AG04450 (cell line): ENCODE measurements at regions not wholly inside any gene's neighbourhood (a gene's known extent, or its start where the extent isn't known, plus 50 kb on each side); places are given as distances from the start of the nearest gene placed in this dataset.

Experiments used
- CTCF ChIA-PET: fragments of 300-600, 350-600 bp; formaldehyde crosslinking; extraction: SDS; loops from one replicate; lab custom pipeline; 2022; ENCODE audit warnings: antibody characterized with exemption, inconsistent platforms; lab: Charles Lee
- POLR2A ChIA-PET: fragments of 350-600 bp; formaldehyde crosslinking; extraction: SDS; loops from one replicate; lab custom pipeline; 2021; ENCODE audit warnings: antibody characterized with exemption, inconsistent platforms; lab: Yijun Ruan, JAX
- DNase-seq: peaks from one replicate; pipeline ENCODE4 v3.0.0-alpha.2; 2011; ENCODE audit warnings: low read depth, low spot score
- H3K27ac ChIP-seq: one replicate; pipeline ENCODE4 v1.5.1; 2012; ENCODE audit warnings: low read depth, low read length, control low read depth
- H3K27me3 ChIP-seq: one replicate; pipeline ENCODE4 v1.6.0; 2012; ENCODE audit warnings: low read length; ENCODE audit not compliant: control insufficient read depth, insufficient read depth
- H3K4me3 ChIP-seq: 2 replicates; pipeline ENCODE4 v1.5.1; 2011; ENCODE audit warnings: mild to moderate bottlenecking, low read depth, low read length, control low read depth
- H3K9me3 ChIP-seq: 2 replicates; pipeline ENCODE4 v1.5.1; 2012; ENCODE audit warnings: low read length; ENCODE audit not compliant: control insufficient read depth, insufficient read depth
- TF ChIP-seq, protein P1 (sequence below): IDR thresholded peaks from 2 replicates; pipeline ENCODE4 v1.5.1; 2011; ENCODE audit warnings: low read depth, low read length, control low read depth, inconsistent platforms

DNA sequence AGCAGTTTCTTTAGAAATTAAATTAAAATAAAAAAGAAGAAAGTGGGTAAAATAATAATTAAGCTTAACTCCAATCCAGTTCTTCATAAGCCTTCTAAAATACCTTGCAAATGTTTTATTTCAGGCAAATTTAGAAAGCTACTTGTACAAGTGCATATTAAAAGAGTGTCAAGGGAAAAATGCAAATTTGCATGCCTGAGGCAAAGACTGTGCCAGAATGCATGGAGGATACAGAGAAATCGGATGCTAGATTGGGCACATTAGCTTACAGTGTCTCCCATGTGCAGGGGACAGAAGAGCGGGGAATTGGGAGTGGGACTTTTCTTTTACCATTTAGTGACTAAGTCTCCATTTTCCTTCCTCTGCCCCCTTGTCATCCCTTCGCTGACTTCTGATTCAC, 173.0 kb upstream of the NWD2 start:
- H3K27me3 ChIP-seq = no peaks in the 10 kb centered on the region
- H3K9me3 ChIP-seq = peaks cover 4% of the 10 kb centered on the region; the same call in 1 of the 2 replicates
- TF ChIP-seq, protein P1, sequence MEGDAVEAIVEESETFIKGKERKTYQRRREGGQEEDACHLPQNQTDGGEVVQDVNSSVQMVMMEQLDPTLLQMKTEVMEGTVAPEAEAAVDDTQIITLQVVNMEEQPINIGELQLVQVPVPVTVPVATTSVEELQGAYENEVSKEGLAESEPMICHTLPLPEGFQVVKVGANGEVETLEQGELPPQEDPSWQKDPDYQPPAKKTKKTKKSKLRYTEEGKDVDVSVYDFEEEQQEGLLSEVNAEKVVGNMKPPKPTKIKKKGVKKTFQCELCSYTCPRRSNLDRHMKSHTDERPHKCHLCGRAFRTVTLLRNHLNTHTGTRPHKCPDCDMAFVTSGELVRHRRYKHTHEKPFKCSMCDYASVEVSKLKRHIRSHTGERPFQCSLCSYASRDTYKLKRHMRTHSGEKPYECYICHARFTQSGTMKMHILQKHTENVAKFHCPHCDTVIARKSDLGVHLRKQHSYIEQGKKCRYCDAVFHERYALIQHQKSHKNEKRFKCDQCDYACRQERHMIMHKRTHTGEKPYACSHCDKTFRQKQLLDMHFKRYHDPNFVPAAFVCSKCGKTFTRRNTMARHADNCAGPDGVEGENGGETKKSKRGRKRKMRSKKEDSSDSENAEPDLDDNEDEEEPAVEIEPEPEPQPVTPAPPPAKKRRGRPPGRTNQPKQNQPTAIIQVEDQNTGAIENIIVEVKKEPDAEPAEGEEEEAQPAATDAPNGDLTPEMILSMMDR = no peak
- ChIA-PET POLR2A (no interaction called here), CTCF (no interaction called here)
- H3K27ac ChIP-seq = no peak overlapping the region
- no peak for DNase-seq
- no peak overlapping the region for H3K4me3 ChIP-seq

DNA sequence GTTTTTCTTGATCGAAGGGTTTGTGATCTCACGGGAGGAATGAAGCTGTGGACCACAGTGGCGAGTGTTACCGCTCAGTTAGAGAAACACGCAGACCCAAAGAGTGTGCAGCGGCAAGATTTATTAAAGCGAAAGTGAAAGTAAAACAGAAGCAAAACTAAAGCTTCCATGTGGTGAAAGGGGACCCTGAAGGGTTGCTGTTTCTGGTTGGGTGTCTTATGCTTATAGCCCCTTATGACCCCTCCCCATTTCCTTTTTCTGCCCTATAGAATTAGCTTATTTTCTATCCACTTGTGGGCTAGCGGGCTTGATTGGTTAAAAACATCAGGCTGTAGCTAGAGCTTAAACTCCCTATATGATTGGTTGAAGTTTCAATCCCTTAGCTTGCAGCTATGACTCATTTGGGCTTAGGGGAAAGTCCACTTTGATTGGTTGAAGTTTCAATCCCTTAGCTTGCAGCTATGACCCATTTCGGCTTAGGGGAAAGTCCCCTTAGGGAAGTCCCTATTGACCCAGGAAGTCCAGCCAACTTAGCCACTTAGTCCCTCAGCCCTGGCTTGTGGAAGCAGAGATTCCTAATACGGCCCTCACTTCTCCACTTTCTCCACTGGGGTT, 171.2 kb upstream of the NWD2 start:
- TF ChIP-seq, protein P1 = no peak
- no peaks in the 10 kb centered on the region for H3K27me3 ChIP-seq
- H3K4me3 ChIP-seq = no peak overlapping the region
- H3K27ac ChIP-seq = no peak overlapping the region
- DNase-seq = no peak
- ChIA-PET CTCF (no interaction called here), POLR2A (no interaction called here)
- peaks cover 4% of the 10 kb centered on the region; the same call in 1 of the 2 replicates for H3K9me3 ChIP-seq

DNA sequence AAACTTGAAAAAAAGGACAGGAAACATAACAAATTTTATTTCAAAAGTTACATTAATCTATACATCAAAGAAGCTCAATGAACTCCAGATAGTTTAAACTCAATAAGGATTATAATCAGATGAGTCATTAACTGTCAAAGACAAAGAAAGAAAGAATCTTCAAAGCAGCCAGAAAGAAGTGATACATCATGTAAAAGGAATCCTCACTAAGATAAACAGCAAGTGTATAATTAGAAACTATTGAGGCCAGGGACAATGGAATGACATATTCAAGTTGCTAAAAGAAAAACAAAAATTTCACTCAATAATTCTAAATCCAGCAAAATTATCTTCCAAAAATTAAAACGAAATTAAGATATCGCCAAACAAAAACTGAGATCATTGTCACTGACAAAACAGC, 161.6 kb upstream of the NWD2 start:
- peaks cover 3% of the 10 kb centered on the region; the same call in 1 of the 2 replicates for H3K9me3 ChIP-seq
- DNase-seq = no peak
- CTCF ChIA-PET = no interaction called here
- no peaks in the 10 kb centered on the region for H3K27me3 ChIP-seq
- H3K4me3 ChIP-seq = no peak overlapping the region
- no peak overlapping the region for H3K27ac ChIP-seq
- POLR2A ChIA-PET = no interaction called here
- TF ChIP-seq, protein P1 = no peak

DNA sequence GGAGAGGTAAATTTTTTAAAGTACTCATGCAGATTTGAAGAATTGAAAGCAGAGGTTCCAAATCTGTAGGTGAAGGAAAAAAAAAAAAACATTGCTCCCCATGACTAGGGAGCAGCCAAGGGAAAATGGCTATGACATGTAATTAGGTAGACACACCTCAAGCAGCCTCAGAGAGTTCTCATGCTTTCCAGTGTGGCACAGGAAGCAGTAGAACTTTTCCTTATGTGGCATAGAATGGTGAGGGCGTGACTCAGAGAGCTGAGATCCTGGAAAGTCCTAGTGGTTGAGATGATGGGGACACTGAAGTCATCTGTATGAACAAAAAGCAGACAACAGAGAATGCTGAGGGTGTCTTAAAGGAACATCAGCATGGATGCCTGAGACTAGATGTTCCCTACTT, 148.6 kb upstream of the NWD2 start:
- Histone ChIP-seq H3K27me3 (no peaks in the 10 kb centered on the region), H3K4me3 (no peak overlapping the region), H3K27ac (no peak overlapping the region), H3K9me3 (peaks cover 13% of the 10 kb centered on the region)
- no peak for DNase-seq
- ChIA-PET CTCF (no interaction called here), POLR2A (no interaction called here)
- TF ChIP-seq, protein P1 = no peak

DNA sequence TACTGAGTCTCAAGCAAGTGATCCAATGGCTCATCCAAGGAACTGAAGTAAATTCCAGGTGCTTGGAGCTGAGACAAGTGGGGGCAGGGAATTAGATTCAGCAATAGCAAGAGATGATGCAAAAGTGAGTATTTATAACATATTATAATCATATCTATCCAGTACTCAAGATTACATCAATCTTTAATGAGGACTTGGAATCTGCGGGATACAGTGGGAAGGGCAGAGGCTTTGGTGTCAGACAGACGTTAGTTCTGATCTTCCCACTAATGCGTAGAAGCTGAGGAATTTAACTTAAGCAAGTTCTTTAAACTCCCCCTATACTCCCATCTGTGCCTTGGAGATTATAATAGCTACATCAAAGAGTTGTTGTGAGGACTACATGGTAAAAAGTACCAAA, 143.4 kb upstream of the NWD2 start:
- Histone ChIP-seq H3K27me3 (no peaks in the 10 kb centered on the region), H3K27ac (no peak overlapping the region), H3K4me3 (no peak overlapping the region), H3K9me3 (peaks cover 8% of the 10 kb centered on the region; the same call in 1 of the 2 replicates)
- TF ChIP-seq, protein P1 = no peak
- ChIA-PET POLR2A (no interaction called here), CTCF (no interaction called here)
- no peak for DNase-seq
